ENCODE measurements at regions not wholly inside any gene's neighbourhood (a gene's known extent, or its start where the extent isn't known, plus 50 kb on each side); places are given as distances from the start of the nearest gene placed in this dataset.

DNA sequence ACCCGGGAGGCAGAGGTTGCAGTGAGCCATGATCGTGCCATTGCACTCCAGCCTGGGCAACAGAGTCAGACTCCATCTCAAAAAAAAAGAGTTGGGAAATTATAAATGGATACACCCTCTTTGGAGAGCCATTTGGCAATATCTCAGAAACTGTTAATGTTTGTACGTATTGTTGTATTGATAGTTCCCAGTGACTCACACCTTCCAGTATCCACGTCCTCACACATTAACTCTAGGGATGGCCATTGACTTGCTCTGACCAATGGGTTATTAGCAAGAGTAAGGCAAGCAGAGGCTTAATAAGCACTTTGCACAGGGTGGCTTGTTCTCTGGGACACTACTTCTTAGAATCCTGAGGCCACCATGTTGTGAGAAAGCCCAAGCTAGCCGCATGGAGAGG is 107.6 kb upstream of the LHX1 start:
- Histone ChIP-seq H2AFZ (ENCODE audit: low read length) (no peak overlapping the region), H3K9me3 (ENCODE audit: low read length) (no peaks in the 10 kb centered on the region), H3K79me2 (ENCODE audit: low read length) (no peaks in the 10 kb centered on the region), H3K9me2 (replicated peaks; ENCODE audit: low read length) (no peaks in the 10 kb centered on the region), H3K36me3 (ENCODE audit: low read depth, low read length) (no peaks in the 10 kb centered on the region), H3F3A (ENCODE audit: low read length, unreplicated experiment) (no peaks in the 10 kb centered on the region), H3K4me2 (ENCODE audit: low read length) (no peak overlapping the region), H3K27ac (ENCODE audit: low read length) (no peak overlapping the region), H3K27me3 (ENCODE audit: low read length) (no peaks in the 10 kb centered on the region), H3K4me1 (ENCODE audit: insufficient read depth, low read length) (no peaks in the 10 kb centered on the region), H4K20me1 (ENCODE audit: low read length) (no peaks in the 10 kb centered on the region), H3K9ac (ENCODE audit: low read length) (no peak overlapping the region), H3K4me3 (ENCODE audit: low read length) (no peak overlapping the region)
- DNase-seq (no peak), ATAC-seq (no peak)
- TF ChIP-seq EZH2phosphoT487 (IDR thresholded peaks at IDR 0.05; ENCODE audit: borderline replicate concordance, low read length) (no peak), EZH2 (IDR thresholded peaks at IDR 0.05; ENCODE audit: low read length, unreplicated experiment) (no peak)
- TF ChIP-seq, protein P1, sequence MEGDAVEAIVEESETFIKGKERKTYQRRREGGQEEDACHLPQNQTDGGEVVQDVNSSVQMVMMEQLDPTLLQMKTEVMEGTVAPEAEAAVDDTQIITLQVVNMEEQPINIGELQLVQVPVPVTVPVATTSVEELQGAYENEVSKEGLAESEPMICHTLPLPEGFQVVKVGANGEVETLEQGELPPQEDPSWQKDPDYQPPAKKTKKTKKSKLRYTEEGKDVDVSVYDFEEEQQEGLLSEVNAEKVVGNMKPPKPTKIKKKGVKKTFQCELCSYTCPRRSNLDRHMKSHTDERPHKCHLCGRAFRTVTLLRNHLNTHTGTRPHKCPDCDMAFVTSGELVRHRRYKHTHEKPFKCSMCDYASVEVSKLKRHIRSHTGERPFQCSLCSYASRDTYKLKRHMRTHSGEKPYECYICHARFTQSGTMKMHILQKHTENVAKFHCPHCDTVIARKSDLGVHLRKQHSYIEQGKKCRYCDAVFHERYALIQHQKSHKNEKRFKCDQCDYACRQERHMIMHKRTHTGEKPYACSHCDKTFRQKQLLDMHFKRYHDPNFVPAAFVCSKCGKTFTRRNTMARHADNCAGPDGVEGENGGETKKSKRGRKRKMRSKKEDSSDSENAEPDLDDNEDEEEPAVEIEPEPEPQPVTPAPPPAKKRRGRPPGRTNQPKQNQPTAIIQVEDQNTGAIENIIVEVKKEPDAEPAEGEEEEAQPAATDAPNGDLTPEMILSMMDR (conservative IDR thresholded peaks at IDR 0.05; ENCODE audit: low read depth, low read length), result no peak
- POLR2A ChIA-PET (ENCODE audit: unreplicated experiment), result no interaction called here
- no TSS peak for BruUV-seq (replicated peaks)
- intact Hi-C loops (cut with micrococcal nuclease), result no loop called here
- CTCF ChIA-PET, result no interaction called here

DNA sequence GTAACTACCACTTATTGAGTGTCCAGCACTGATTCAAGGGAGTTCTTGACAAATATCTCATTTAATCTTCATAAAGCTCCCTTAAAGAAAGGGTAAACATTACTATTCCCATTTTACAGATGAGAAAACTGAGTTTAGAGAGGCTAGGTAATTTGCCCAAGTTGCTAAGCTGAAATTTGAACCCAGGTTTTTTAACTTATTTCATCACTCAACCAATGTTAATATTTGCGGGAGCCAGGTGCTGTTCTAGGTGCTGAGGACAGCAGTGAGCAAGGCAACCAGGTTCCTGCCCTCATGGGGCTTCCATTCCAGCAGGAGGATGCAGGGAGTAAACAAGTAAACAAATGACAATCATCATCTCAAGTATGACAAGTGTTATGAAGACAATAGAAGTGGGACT is 104.0 kb upstream of the LHX1 start:
- H2AFZ ChIP-seq (ENCODE audit: low read length), result no peak overlapping the region
- DNase-seq (no peak), ATAC-seq (no peak)
- no peak overlapping the region for H3K9ac ChIP-seq (ENCODE audit: low read length)
- POLR2A ChIA-PET (ENCODE audit: unreplicated experiment), result no interaction called here
- no peak overlapping the region for H3K4me2 ChIP-seq (ENCODE audit: low read length)
- H3K9me3 ChIP-seq (ENCODE audit: low read length), result no peaks in the 10 kb centered on the region
- H3K79me2 ChIP-seq (ENCODE audit: low read length), result no peaks in the 10 kb centered on the region
- H3K4me3 ChIP-seq (ENCODE audit: low read length), result no peak overlapping the region
- no peaks in the 10 kb centered on the region for H3K9me2 ChIP-seq (replicated peaks; ENCODE audit: low read length)
- H3F3A ChIP-seq (ENCODE audit: low read length, unreplicated experiment), result no peaks in the 10 kb centered on the region
- no peaks in the 10 kb centered on the region for H4K20me1 ChIP-seq (ENCODE audit: low read length)
- TF ChIP-seq EZH2 (IDR thresholded peaks at IDR 0.05; ENCODE audit: low read length, unreplicated experiment) (no peak), EZH2phosphoT487 (IDR thresholded peaks at IDR 0.05; ENCODE audit: borderline replicate concordance, low read length) (no peak)
- TF ChIP-seq, protein P1 (conservative IDR thresholded peaks at IDR 0.05; ENCODE audit: low read depth, low read length), result no peak
- no peaks in the 10 kb centered on the region for H3K36me3 ChIP-seq (ENCODE audit: low read depth, low read length)
- BruUV-seq (replicated peaks), result no TSS peak
- CTCF ChIA-PET, result no interaction called here
- no peak overlapping the region for H3K27ac ChIP-seq (ENCODE audit: low read length)
- no peaks in the 10 kb centered on the region for H3K4me1 ChIP-seq (ENCODE audit: insufficient read depth, low read length)
- intact Hi-C loops (cut with micrococcal nuclease), result no loop called here
- H3K27me3 ChIP-seq (ENCODE audit: low read length), result no peaks in the 10 kb centered on the region

DNA sequence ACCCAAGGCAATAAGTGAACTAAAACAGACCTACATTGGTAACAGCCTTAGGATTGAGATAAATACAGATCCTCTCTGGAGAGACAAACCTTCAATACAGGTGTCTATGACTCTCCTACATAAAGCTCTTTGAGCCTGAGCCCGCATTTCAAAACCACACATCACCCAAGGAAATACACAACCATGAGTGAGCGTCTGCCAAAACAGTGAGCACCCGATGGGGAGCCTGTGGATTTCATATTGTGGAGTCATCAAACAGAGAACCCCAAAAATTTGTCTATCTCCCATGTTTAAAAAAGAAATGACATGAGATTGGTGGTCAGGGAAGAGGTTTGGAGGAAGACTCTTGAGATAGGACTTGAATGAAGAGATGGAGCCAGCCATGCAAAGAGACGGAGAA is 102.2 kb upstream of the LHX1 start:
- Histone ChIP-seq H4K20me1 (ENCODE audit: low read length) (no peaks in the 10 kb centered on the region), H3K4me1 (ENCODE audit: insufficient read depth, low read length) (no peaks in the 10 kb centered on the region), H3K9me2 (replicated peaks; ENCODE audit: low read length) (no peaks in the 10 kb centered on the region), H3K27ac (ENCODE audit: low read length) (no peak overlapping the region), H3F3A (ENCODE audit: low read length, unreplicated experiment) (no peaks in the 10 kb centered on the region), H3K27me3 (ENCODE audit: low read length) (no peaks in the 10 kb centered on the region), H2AFZ (ENCODE audit: low read length) (no peak overlapping the region), H3K4me3 (ENCODE audit: low read length) (no peak overlapping the region), H3K9me3 (ENCODE audit: low read length) (no peaks in the 10 kb centered on the region), H3K4me2 (ENCODE audit: low read length) (no peak overlapping the region), H3K36me3 (ENCODE audit: low read depth, low read length) (no peaks in the 10 kb centered on the region), H3K9ac (ENCODE audit: low read length) (no peak overlapping the region), H3K79me2 (ENCODE audit: low read length) (no peaks in the 10 kb centered on the region)
- no TSS peak for BruUV-seq (replicated peaks)
- intact Hi-C loops (cut with micrococcal nuclease), result no loop called here
- ChIA-PET CTCF (no interaction called here), POLR2A (ENCODE audit: unreplicated experiment) (no interaction called here)
- TF ChIP-seq EZH2phosphoT487 (IDR thresholded peaks at IDR 0.05; ENCODE audit: borderline replicate concordance, low read length) (no peak), EZH2 (IDR thresholded peaks at IDR 0.05; ENCODE audit: low read length, unreplicated experiment) (no peak)
- TF ChIP-seq, protein P1 (conservative IDR thresholded peaks at IDR 0.05; ENCODE audit: low read depth, low read length), result no peak
- ATAC-seq (no peak), DNase-seq (no peak)
